ENCODE measurements at regions not wholly inside any gene's neighbourhood (a gene's known extent, or its start where the extent isn't known, plus 50 kb on each side); places are given as distances from the start of the nearest gene placed in this dataset.
"Not testable (repeated sequence)": the region's sequence is repeated elsewhere in the genome, so short reads cannot be mapped to it uniquely, and the experiment has no call there.

DNA sequence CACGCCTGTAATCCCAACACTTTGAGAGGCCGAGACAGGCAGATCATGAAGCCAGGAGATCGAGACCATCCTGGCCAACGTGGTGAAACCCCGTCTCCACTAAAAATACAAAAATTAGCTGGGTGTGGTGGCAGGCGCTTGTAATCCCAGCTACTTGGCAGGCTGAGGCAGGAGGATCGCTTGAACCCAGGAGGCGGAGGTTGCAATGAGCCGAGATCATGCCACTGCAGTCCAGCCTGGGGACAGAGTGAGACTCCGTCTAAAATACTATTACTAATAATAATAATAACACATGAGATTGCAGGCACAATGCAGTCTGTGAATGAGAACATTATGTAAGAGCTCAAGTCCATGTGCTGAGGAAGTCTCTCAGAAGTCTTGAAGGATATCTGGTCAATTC is 1684.4 kb downstream of the SPATA31A7 start:
- not testable (repeated sequence) for DNase-seq (ENCODE audit: insufficient read length, low spot score); FAIRE-seq

DNA sequence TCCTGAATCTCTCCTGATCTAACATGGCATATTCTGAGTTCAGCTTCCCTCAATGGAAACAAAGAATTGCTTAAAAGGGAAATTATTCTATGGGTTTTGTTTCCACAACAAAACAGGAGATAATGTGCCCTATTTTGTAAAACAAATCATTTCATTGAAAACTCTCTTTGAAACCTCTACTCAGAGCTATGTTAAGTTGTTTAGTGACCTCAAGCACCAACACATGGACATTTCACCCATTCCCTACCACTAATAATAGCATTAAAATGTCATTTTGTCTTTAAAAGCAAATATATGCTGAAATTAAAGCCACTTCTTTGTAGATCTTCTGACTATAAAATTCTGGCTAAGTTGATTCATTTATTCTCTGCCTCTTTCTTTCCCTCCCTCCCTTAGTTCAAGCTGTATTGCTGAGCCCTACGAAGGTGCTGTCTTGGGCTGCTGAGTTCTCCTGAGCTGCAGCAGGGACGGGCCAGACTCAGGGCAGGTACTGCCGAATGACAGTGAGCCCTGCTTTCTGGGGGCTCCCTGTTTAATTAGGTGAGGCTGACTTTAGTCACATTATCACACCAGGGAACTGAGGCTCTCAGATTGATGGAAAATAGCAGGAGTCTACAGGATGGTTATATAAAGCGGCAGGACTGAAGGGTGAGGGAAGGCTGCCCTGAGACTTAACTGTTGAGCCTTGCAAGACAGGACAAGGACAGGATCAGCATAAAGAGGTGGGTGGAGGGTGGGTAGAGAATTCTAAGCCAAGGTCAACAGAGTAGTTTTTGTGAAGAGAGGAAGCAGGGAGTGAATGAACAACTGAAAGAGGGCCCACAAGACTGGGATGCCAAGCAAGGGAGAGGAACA is 1685.1 kb downstream of the SPATA31A7 start:
- not testable (repeated sequence) for FAIRE-seq; DNase-seq (ENCODE audit: insufficient read length, low spot score)

DNA sequence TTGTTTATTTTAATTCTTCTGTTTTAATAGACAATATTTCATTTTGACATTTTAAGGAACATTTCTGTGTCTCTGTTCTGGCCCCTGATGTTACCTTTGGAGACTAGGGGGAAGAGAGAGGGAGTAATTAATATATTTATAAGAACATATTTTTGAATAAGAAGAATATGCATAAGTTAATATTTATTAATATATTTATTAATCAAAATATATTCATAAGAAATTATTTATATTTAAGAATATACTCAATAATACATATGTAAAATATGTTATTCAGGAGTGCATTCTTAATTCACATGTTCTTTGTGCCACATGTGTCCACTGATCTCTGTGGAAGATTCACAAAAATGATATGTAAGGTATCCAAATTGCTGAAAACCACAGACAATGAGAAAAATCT is 1687.7 kb downstream of the SPATA31A7 start:
- not testable (repeated sequence) for DNase-seq (ENCODE audit: insufficient read length, low spot score); FAIRE-seq

DNA sequence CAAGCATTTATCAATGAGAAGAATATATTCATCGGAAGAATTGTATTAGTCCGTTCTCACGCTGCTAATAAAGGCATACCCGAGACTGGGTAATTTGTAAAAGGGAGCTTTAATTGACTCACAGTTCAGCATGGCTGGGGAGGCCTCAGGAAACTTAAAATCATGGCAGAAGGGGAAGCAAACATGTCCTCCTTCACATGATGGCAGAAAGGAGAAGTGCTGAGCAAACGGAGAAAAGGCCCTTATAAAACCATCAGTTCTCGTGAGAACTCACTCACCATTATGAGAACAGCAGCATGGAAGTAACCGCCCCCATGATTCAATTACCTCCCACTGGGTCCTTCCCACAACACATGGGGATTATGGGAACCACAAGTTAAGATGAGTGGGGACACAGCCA is 1688.2 kb downstream of the SPATA31A7 start:
- DNase-seq (ENCODE audit: insufficient read length, low spot score); FAIRE-seq: not testable (repeated sequence)

DNA sequence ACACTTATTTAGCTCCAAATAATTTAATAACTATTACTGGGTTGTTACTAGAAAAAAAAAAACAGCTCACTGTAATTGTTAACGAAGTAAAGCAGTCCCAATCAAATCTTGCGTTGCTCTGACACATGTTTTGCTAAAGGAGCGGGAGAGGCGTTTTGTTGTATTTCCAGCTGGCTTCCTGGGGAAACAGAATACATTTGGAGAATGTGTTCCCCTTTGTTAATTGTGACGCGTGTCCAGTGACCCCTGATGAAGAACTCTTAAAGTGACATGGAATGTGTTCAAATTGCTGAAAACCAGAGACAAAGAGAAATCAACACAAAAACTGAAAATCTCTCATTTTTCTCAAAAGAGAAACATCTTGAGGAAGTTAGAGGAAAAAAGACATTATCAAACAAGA is 1690.6 kb downstream of the SPATA31A7 start:
- not testable (repeated sequence) for DNase-seq (ENCODE audit: insufficient read length, low spot score); FAIRE-seq

DNA sequence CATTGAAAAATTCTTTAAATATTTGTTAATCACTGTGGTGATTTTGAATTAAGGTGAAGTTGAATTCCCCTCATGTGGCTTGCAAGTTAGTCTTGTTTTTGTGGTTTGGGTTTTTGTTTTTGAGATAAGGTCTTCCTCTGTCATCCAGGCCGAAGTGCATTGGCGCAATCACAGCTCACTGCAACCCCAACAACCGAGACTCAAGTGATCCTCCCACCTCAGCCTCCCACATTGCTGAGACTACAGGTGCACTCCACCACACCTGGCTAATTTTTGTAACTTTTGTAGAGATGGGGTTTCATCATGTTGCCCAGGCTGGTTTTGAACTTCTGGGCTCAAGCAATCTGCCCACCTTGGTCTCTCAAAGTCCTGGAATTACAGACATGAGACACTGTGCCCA is 1691.1 kb downstream of the SPATA31A7 start:
- DNase-seq (ENCODE audit: insufficient read length, low spot score); FAIRE-seq: not testable (repeated sequence)

DNA sequence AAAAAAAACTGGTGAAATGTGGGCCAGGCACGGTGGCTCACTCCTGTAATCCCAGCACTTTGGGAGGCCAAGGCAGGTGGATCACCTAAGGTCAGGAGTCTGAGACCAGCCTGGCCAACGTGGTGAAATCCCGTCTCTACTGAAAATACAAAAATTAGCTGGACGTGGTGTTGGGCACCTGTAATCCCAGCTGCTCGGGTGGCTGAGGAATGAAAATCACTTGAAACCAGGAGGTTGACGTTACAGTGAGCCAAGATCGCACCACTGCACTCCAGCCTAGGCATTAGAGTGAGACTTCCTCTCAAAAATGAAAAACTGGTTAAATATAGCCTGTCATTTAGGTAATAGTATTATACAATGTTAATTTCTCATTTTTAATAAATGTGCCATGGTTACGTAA is 1692.0 kb downstream of the SPATA31A7 start:
- DNase-seq (ENCODE audit: insufficient read length, low spot score); FAIRE-seq: not testable (repeated sequence)

DNA sequence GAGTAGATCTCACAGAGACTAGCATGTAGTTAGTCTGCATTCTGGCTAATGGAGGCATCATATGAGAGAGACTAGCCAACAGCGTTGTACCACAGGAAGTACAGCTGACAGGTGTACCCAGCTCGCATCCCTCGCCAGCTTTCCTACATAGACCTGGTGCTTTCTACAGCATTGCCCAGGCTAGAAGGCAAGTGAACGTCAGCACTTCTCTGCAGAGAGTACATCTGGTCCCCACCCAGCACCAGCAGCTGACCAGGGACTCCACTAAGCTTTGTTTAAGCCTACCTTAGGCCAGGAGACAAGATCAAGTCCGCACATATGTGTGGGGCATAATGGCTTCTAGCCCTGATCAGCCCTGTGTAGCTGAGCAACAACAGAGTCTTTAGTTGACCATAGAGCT is 1692.9 kb downstream of the SPATA31A7 start:
- not testable (repeated sequence) for FAIRE-seq; DNase-seq (ENCODE audit: insufficient read length, low spot score)

DNA sequence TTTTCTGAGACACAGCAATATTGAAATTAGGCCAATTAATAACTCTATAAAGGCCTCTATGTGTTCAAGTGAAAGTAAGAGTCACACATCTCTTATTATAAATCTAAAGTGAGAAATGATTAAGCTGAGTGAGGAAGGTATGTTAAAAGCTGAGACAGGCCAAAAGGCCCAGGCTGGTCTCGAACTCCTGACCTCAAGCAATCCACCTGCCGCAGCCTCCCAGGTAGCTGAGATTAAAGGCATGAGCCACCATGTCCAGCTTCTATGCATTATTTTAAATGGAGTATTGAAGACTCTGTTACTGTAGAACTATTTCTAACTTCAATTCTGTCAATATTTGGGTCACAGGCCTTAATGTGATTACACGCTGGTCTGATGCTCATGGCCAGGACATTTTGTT is 1706.9 kb downstream of the SPATA31A7 start:
- DNase-seq (ENCODE audit: insufficient read length, low spot score); FAIRE-seq: not testable (repeated sequence)

DNA sequence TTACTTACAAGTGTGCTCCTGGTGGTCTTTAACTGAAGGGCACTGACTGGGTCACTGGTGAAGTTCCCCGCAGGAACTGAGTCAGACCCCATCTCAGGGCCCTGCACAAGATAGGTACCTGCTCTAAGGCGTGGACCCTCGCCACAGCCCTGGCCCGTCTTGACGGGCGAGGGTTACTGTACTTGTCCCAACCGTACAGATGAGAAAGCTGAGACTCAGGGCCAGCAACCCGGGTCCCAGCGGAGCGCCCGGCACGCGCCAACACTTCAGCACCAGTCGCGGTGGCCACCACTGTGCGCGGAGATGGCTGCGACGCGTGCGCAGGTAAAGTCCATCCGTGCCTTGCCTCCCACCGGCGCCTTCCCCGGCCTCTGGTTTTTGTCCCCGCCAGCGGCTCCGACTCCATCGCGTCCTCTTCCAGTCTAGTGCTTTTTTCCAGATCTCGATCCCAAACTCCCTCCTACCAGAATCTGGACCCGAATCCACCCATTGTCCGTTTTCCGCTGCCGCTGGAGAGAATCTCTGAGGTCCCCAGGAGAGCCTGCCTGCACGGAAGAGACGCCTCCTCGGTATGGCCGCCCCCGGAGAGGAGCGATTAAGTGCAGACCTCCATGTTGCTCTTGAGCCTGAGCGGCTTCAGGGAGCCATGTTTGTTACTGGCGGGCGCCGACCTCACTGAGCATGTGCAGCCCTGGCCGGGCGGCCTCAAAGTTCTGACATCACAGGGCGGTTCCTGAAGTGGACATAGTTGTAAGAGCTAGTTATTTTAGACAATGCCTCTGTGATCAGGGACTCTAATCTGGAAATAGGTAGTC is 1707.8 kb downstream of the SPATA31A7 start:
- not testable (repeated sequence) for FAIRE-seq; DNase-seq (ENCODE audit: insufficient read length, low spot score)

DNA sequence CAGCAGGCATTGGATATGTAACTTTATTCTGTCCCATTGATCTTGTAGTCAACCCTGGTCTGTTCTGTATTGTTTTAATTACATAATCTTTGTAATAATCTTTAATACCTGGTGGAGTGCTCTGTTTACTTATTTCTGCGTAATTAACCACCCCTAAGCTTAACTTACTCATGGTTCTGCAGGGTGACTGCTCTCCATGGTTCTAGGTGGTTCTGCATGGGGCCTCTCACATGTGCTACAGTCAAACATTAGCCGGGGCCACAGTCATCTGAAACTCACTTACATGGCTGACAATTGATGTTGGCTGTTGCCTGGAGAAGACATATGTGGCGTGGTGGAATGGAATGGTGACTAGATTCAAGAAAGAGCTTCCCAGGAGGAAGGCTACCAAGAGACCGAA is 1709.8 kb downstream of the SPATA31A7 start:
- not testable (repeated sequence) for FAIRE-seq; DNase-seq (ENCODE audit: insufficient read length, low spot score)

DNA sequence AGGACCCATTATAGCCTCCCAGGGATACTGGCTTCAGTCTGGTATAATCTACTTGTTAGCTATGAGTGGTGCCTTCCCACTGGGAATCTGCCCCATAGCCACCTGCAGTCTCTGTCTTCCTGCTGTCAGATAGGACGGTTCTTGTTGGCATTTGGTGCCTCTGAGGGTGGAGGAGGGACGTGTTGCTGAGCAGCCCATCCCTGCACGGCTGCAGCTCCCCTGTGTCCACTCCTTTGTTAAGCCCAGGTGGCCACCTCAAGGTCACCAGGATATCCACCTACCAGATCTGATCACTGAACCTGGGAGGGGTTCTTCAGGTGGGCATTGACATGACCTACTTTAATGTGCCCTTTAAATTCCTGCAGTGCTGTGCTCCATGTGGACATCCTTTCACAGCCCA is 1714.2 kb downstream of the SPATA31A7 start:
- not testable (repeated sequence) for FAIRE-seq

DNA sequence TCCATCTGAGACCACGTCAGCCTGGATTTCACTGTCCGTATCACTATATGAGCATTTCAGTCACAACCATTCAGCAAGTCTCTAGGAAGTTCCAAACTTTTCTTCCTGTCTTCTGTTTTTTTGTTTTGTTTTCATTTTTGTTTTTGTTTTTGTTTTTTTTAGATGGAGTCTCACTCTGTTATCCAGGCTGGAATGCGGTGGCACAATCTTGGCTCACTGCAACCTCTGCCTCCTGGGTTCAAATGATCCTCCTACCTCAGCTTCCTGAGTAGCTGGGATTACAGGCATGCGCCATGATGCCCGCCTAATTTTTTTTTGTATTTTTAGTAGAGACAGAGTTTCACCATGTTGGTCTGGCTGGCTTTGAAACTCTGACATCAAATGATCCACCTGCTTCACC is 1715.9 kb downstream of the SPATA31A7 start:
- DNase-seq (ENCODE audit: insufficient read length, low spot score); FAIRE-seq: not testable (repeated sequence)

More for the DNA sequence above, 1714.2 kb downstream of the SPATA31A7 start:
- not testable (repeated sequence) for DNase-seq (ENCODE audit: insufficient read length, low spot score)

DNA sequence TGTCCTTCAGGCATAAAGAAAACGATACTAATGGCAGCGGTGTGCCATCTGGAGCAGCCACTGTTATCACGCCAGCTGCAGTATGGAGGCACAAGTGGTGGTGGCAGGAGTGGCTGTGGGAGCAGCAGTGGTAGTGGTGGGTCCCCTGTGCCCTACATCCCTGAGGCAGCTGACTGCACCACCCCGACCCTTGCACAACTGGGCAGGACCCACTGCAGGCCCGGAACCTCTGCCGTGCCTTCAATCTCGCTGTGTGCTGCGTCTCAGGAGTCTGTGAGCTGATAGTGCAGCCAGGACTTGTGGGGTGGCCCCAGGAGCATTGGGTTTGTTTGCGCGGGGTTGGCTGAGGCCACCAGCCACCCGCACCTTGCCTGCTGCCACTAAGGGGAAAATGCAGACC is 1718.0 kb downstream of the SPATA31A7 start:
- DNase-seq (ENCODE audit: insufficient read length, low spot score); FAIRE-seq: not testable (repeated sequence)

DNA sequence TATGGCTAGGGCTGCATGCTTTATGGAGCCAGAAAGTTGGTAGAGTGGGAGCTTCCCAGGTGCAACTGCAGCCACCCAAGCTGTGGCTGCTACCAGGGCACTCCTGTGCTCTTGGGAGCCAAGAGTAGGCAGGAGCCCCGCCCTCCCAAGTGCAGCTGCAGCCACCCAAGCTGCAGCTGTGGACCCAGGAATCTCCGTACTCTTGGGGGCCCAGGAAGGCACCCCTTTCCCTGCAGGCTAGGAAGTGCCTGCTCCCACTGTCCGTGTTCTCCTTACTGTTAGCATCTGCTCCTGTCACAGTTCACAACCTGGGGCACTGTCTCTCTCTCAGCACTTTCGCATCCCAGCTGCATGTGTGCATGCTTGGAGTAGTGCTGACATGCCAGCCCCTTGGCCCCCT is 1718.4 kb downstream of the SPATA31A7 start:
- FAIRE-seq; DNase-seq (ENCODE audit: insufficient read length, low spot score): not testable (repeated sequence)

DNA sequence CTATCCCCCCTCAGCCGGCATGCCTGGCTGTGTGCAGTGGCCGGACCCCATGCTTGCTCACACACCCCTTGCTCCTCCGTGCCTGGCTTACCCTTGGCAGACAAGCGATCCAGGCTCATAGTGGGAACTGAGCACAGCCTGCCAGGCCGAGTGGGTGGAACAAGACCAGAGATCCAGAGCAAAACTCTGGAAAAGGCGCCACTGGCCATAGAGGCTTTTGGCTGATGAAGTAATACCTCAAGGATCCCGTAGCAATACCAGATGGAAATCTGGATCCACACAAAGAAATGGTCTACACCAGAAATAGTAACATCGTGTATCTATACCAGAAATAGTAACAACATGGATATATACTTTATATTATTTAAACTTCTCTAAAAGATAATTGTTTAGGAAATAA is 1719.6 kb downstream of the SPATA31A7 start:
- FAIRE-seq; DNase-seq (ENCODE audit: insufficient read length, low spot score): not testable (repeated sequence)

DNA sequence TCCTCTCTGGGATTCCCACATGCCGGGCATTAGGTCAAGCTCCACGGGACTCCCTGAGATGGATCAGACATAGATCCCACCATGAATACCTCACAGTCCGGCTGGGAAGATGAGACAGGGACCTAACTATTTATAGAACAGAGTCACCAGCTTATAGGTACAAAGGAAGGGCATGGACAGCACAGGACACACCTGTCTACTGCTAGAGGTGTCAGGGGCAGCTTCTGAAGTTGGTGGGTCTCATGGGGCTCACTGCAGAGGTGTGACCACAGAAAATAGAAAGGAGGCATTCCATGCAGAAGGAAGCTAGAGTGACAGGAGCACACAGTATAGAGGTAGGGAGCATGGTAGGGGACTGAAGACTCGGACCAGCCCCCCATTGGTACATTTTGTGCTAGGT is 1722.4 kb downstream of the SPATA31A7 start:
- FAIRE-seq: not testable (repeated sequence)

DNA sequence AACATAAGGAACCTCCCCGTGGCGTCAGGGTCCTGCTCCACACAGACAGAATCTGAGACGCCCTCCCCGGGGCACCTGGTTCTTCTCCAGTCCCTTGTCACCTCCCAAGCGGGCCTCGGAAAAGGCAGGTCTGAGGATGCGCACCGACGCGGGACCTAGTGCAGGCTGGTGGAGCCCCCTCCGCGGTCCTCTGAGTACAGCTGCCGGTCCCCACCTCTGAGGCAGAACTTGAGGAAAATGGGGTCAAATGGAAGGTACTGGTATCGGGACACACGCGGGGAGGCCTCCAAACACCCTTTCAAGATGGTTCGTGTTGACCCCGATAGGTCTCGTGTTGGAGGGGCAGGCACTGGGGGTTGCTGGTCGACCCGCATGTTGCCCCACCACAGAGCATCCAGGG is 1725.3 kb downstream of the SPATA31A7 start:
- DNase-seq (ENCODE audit: insufficient read length, low spot score); FAIRE-seq: not testable (repeated sequence)

More for the DNA sequence above, 1722.4 kb downstream of the SPATA31A7 start:
- not testable (repeated sequence) for DNase-seq (ENCODE audit: insufficient read length, low spot score)

DNA sequence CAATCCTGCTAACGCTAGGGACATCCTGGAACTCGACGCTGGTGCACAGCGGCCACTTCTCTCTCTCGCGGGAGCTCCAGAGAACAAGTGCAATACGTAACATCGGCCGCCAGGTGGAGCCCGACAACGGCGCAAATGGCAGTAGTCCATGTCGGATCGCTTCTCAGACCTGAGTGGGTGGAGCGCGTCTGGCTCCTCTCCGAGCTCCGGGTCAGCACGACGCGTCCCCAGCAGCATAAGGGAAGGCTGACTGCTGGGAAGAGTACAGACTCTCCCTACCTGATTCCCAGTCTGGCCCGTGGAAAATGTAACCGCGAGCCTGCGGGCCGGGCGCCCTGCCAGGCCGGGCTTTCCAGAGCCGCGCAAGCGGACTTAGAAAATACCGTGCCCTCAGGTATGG is 1725.8 kb downstream of the SPATA31A7 start:
- DNase-seq (ENCODE audit: insufficient read length, low spot score): not testable (repeated sequence)
- FAIRE-seq: peak; percentile 98

DNA sequence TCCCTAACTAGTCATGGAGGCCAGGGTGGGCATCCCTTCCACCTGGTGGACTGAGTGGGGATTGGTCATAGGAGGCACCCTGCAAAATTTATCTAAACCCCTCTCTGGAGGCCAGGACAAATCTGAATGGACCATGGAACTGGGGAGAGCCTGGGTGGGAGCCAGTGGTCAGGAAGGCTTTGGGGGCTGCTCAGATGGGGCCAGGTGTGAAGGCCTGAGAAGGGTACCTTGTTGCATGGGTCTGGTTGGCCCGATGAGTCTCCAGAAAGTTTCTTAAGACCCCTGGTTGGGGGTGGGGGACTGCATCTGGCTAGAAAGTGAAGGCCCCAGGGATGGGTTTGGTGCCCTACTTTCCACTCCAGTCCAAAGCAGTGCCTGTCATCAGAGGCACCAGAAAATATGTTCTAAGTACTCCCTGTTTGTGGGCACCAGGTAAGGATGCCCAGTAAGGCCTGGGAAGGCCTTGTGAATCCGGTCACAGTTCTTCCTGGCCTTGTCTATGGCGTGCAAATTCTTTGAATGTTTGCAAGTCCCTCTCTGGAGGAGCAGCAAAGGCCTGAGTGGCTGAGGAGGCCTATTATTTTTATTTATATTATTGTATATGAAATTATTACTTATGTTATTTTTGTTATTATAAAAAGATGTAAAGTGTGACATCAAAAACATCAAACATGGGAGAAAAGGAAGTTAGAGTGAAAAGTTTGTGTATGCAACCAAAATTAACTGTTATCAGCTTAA is 1729.0 kb downstream of the SPATA31A7 start:
- DNase-seq (ENCODE audit: insufficient read length, low spot score); FAIRE-seq: not testable (repeated sequence)

All from HTR-8/SVneo (cell line).